Right forelimb (tissue), 1 donor: ENCODE measurements at regions not wholly inside any gene's neighbourhood (a gene's known extent, or its start where the extent isn't known, plus 50 kb on each side); places are given as distances from the start of the nearest gene placed in this dataset.

Experiments
- DNase-seq: peaks from one replicate; pipeline ENCODE4 v3.0.0-alpha.2; 2018

DNA sequence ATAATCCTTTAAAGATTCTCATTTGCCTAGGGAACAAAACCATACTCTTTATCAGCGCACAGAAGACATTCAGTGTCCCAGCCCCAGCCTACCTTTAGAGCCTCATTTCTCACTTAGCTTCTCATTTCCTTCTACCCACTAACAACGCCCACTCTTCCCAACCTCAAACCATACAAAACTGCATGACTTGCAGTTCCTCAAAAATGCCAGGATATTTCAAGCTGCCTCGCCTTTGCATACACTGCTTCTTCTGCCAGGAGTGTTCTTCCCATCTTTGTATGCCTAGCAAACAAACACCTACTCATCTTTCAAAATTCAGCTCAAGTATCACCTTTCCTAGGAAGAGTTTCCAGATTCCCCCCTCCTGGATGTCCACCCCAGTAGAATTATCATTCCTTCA, 129.9 kb upstream of the ADGRL3 start:
- DNase-seq: no peak

DNA sequence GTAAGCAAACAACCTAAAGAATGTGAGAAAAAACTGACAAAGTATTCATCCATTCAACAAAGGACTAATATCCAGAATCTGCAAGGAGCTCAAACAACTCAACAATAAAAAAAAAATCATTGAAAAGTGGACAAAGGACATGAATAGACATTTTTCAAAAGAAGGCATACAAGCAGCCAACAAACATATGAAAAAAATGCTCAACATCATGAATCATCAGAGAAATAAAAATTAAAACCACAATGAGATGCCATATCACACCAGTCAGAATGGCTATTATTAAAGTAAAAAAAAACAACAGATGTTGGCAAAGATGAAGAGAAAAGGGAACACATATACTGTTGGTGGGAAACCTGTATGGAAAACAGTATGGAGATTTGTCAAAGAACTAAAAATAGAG, 120.7 kb upstream of the ADGRL3 start:
- DNase-seq: no peak

DNA sequence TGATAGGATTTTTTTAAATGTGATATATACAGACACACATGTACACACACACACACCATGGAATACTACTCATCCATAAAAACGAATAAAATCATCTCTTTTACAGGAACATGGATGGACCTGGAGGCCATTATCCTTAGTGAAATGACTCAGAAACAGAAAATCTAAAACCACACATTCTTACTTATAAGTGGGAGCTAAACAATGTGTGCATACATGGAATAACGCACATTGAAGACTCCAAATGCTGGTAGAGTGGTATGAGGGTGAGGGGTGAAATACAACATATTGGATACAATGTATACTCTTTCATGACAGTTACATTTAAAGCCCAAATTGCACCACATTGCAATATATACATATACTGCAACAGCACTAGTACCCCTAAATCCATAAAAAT, 120.2 kb upstream of the ADGRL3 start:
- DNase-seq: no peak

DNA sequence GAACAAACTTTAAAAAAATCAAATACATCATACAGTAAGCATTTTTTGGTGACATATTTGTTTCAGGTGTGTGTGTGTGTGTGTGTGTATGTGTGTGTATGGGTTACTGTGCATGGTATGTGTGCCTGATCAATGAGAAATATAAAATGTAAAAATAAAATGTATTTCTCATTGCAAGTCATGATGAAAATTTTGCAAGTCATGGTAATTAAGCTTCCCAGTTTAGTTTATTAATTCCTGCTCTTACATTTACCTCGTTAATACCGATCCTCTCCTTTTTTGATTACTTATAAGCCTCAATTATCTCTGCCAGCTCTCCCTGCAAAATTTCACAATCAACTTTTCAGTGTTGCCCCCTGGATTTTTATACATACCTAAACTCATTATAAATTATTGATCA, 114.6 kb upstream of the ADGRL3 start:
- DNase-seq: no peak

DNA sequence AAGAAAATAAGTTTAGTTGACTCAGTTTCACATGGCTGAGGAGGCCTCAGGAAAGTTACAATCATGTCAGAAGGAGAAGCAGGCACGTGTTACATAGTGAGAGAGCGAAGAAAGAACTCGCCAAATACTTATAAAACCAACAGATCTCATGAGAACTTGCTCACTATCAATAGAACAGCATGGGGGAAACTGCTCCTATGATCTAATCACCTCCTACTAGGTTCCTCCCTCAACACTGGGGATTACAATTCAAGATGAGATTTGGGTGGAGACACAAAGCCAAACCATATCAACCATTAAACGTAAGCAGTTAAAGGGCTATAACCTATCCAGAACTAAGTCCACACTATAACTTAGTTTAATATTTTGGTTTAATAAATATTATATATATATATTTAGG, 113.8 kb upstream of the ADGRL3 start:
- no peak for DNase-seq

DNA sequence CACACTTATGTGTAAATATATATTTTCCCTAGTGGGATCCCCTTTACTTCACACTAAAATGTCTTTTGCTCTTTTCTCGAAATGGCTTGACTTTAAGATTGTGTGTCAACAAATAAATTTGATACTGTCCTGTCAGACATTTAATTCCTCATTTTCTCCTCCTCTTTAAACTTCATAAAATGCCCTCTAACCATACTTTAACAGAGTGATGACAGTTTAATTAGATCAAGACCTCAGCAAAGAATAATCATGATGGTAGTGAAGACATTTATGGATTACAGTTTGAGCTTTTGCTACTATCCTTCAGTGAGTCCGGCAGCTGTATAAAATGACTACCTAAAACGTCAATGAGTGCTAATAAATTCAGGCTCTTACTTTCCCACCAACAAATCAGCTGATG, 113.1 kb upstream of the ADGRL3 start:
- no peak for DNase-seq

DNA sequence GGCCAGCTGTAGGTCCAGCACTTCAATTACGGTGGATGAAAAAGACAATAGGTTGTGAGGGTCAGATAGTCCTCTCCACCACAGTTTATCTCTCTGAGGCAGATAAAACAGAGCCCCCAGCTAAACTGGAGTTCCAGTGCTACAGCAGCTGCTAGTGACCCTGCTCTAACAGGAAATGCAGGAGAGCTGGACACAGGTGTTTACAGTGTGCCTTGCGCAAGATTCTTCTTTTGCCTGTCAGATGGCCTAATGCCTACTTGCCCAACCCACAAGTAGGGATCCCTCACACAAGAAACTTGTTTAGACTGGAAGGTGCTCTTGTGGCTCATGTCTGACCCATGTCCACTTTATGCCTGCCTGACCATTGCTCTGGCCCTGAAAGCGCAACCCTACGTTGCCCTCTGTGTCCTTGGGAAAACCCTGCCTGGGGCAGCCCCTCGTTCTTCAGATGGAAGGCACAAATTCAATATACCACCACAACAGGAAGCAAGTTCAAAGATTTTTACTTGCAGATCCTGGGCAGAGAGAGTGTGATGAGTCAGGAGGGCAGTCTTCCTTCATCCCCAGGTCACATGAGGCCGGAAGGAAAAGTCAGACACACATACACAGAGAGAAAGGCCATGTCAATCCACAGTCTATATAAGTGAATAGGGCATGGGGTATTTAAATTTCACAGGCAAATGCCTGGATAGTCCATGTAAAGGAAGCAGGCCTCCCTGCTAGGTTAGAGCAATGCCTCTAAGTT, 105.1 kb upstream of the ADGRL3 start:
- no peak for DNase-seq

DNA sequence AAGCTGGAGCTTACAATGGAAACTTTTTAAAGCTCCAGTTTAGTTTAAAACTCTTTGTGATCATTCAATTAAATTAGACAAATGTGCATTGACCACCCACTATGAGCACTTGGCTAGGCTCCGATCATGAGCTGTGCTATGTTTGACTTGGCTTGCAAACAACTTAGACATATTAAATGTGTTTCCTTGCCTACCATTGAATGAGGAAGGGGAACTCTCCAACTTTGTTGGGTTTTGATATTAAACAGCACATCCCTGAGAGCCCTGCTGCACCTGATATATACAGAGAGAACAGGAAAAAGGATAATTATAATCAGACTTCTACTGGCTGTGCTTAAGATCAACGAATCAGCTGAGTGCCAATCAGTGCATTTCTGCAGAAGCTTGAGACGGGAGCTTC, 71.4 kb upstream of the ADGRL3 start:
- no peak for DNase-seq

DNA sequence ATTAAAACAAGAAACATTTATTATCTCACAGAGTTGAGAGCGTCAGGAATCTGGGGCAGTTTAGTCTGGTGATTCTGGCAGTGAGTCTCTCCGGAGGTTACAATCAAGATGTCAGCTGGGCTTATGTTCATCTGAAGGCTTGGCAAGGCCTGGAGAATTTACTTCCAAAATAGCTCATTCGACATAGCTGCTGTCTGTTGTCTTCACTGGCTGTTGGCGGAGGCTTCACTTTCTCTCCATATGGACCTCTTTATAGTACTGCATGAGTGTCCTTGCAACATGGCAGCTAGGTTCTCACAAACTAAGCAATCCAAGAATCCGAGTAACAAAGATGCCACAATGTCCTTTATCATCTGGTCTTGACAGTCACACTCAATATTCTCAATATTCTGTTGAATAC, 70.2 kb upstream of the ADGRL3 start:
- no peak for DNase-seq

DNA sequence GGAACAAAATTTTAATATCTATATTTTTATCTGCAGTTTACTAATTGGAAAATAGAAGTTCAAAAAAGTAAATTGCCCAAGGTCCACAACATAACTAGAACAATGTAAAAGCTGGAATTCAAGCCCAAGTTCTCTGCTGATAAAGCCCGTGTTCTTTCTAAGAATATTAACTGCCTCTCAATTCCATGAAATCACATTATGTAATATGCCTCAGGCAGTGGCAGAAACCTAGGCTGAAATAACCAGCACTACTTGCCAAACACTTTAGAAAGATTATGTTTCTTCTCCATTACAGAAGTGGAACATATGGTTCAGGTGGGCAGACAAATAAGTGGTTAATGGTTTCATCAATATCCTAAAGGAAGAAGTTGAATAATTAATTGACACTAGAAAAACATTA, 56.7 kb upstream of the ADGRL3 start:
- no peak for DNase-seq

DNA sequence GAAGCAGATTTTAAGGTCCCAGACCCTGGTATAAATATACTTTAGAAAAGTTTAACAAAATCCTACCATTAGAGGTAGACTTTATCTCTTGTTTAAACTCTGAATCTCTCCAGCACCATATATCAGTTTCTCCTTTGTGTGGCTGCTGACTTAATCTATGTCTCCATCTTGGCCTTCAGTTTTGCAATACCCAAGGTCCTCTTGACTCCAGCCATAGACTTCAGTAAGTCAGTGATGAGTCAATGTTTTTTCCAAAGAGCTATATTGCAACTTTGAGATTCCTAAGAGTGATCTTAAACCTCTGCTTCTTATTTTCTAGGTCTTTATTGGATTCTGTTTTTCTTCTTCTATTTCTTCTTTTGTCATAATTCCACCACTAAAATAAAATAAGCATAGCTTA, 50.8 kb upstream of the ADGRL3 start:
- no peak for DNase-seq
